Loucy (cell line): ENCODE measurements at regions not wholly inside any gene's neighbourhood (a gene's known extent, or its start where the extent isn't known, plus 50 kb on each side); places are given as distances from the start of the nearest gene placed in this dataset.

Source experiments
- H2AFZ ChIP-seq: fragments of 200-600 bp; sonication (generic); 2 replicates; pipeline ENCODE4 v1.6.0; 2016; ENCODE audit warnings: antibody characterized with exemption, mild to moderate bottlenecking, low read length, moderate library complexity
- H3F3A ChIP-seq: fragments of 200-600 bp; 2 replicates; pipeline ENCODE4 v1.6.0; 2016; ENCODE audit warnings: antibody characterized with exemption, low read depth, mild to moderate bottlenecking
- H3K27me3 ChIP-seq: fragments of 200-600 bp; sonication (generic); 2 replicates; pipeline ENCODE4 v1.6.1; 2014; ENCODE audit warnings: low read length, mild to moderate bottlenecking; ENCODE audit not compliant: insufficient read depth, poor library complexity, severe bottlenecking
- H3K36me3 ChIP-seq: fragments of 200-600 bp; sonication (generic); 2 replicates; pipeline ENCODE4 v1.6.1; 2016; ENCODE audit warnings: low read length; ENCODE audit not compliant: insufficient read depth
- H3K4me1 ChIP-seq: fragments of 200-600 bp; sonication (generic); 2 replicates; pipeline ENCODE4 v1.5.1; 2014; ENCODE audit warnings: low read length, mild to moderate bottlenecking; ENCODE audit not compliant: insufficient read depth, poor library complexity, severe bottlenecking
- H3K4me2 ChIP-seq: fragments of 200-600 bp; sonication (generic); 2 replicates; pipeline ENCODE4 v1.6.0; 2014; ENCODE audit warnings: antibody characterized with exemption, low read length, low read depth, mild to moderate bottlenecking; ENCODE audit not compliant: poor library complexity, severe bottlenecking
- H3K4me3 ChIP-seq: fragments of 200-600 bp; sonication (generic); 2 replicates; pipeline ENCODE4 v1.5.1; 2014; ENCODE audit warnings: low read length, mild to moderate bottlenecking, mixed read lengths; ENCODE audit not compliant: poor library complexity, severe bottlenecking
- H3K79me2 ChIP-seq: fragments of 200-600 bp; sonication (generic); 2 replicates; pipeline ENCODE4 v1.6.1; 2014; ENCODE audit warnings: low read length; ENCODE audit not compliant: insufficient read depth
- H3K9ac ChIP-seq: fragments of 200-600 bp; sonication (generic); 2 replicates; pipeline ENCODE4 v1.6.0; 2014; ENCODE audit warnings: mild to moderate bottlenecking, low read depth, low read length, moderate library complexity; ENCODE audit not compliant: poor library complexity, severe bottlenecking
- H3K9me2 ChIP-seq: fragments of 200-600 bp; sonication (generic); replicated peaks from 2 replicates; pipeline ENCODE4 v1.6.1; 2016; ENCODE audit warnings: low read depth, low read length, mixed read lengths
- H3K9me3 ChIP-seq: fragments of 200-600 bp; sonication (generic); 2 replicates; pipeline ENCODE4 v1.6.1; 2014; ENCODE audit warnings: mild to moderate bottlenecking, antibody characterized with exemption, low read length, low read depth; ENCODE audit not compliant: insufficient read depth
- H4K20me1 ChIP-seq: fragments of 200-600 bp; sonication (generic); 2 replicates; pipeline ENCODE4 v1.6.0; 2014; ENCODE audit warnings: antibody characterized with exemption, low read length, mild to moderate bottlenecking; ENCODE audit not compliant: insufficient read depth, poor library complexity, severe bottlenecking
- CTCF ChIP-seq: fragments of 200-600 bp; sonication (generic); conservative IDR thresholded peaks from 2 replicates; pipeline ENCODE4 v1.5.1; 2014; ENCODE audit warnings: mild to moderate bottlenecking, antibody characterized with exemption, low read length
- EZH2phosphoT487 ChIP-seq: fragments of 200-600 bp; IDR thresholded peaks from 2 replicates; pipeline ENCODE4 v1.6.1; 2018; ENCODE audit warnings: antibody characterized with exemption, mild to moderate bottlenecking, moderate library complexity, borderline replicate concordance

- Histone ChIP-seq H3K36me3 (no peaks in the 10 kb centered on the region), H2AFZ (no peak overlapping the region), H3K9ac (no peak overlapping the region), H3K4me1 (no peaks in the 10 kb centered on the region), H3K79me2 (no peaks in the 10 kb centered on the region), H3K4me3 (no peak overlapping the region), H4K20me1 (no peaks in the 10 kb centered on the region), H3K27me3 (no peaks in the 10 kb centered on the region), H3K9me3 (no peaks in the 10 kb centered on the region), H3K9me2 (no peaks in the 10 kb centered on the region), H3K4me2 (no peak overlapping the region), H3F3A (no peaks in the 10 kb centered on the region)
- no peak for TF ChIP-seq EZH2phosphoT487
- no peak for TF ChIP-seq CTCF
Observed at GRCh38 chr16:82459580-82460256, 167.1 kb upstream of the CDH13 start.

- H4K20me1 ChIP-seq: no peaks in the 10 kb centered on the region
- no peaks in the 10 kb centered on the region for H3K9me2 ChIP-seq
- H3F3A ChIP-seq: no peaks in the 10 kb centered on the region
- TF ChIP-seq EZH2phosphoT487: no peak
- TF ChIP-seq CTCF: peak; percentile 73
- H3K9me3 ChIP-seq: no peaks in the 10 kb centered on the region
- no peak overlapping the region for H3K9ac ChIP-seq
- H3K4me2 ChIP-seq: no peak overlapping the region
- no peaks in the 10 kb centered on the region for H3K27me3 ChIP-seq
- no peaks in the 10 kb centered on the region for H3K4me1 ChIP-seq
- no peak overlapping the region for H2AFZ ChIP-seq
- no peak overlapping the region for H3K4me3 ChIP-seq
- H3K79me2 ChIP-seq: no peaks in the 10 kb centered on the region
- H3K36me3 ChIP-seq: no peaks in the 10 kb centered on the region
Observed at GRCh38 chr16:82456683-82457082, 170.1 kb upstream of the CDH13 start.

GRCh38 chr16:82454566-82454965 lies 172.2 kb upstream of the CDH13 start:
- H3K9ac ChIP-seq: no peak overlapping the region
- H3K36me3 ChIP-seq: no peaks in the 10 kb centered on the region
- H3K4me3 ChIP-seq: no peak overlapping the region
- H3K4me2 ChIP-seq: no peak overlapping the region
- H3K4me1 ChIP-seq: no peaks in the 10 kb centered on the region
- H3K79me2 ChIP-seq: no peaks in the 10 kb centered on the region
- no peak overlapping the region for H2AFZ ChIP-seq
- H3K9me3 ChIP-seq: no peaks in the 10 kb centered on the region
- no peaks in the 10 kb centered on the region for H3K9me2 ChIP-seq
- no peak for TF ChIP-seq CTCF
- TF ChIP-seq EZH2phosphoT487: no peak
- H3F3A ChIP-seq: no peaks in the 10 kb centered on the region
- H4K20me1 ChIP-seq: no peaks in the 10 kb centered on the region
- H3K27me3 ChIP-seq: no peaks in the 10 kb centered on the region
